NCI-H345 treated with DMSO at 0.1 percent for 48 hours (cell line): ENCODE measurements at regions not wholly inside any gene's neighbourhood (a gene's known extent, or its start where the extent isn't known, plus 50 kb on each side); places are given as distances from the start of the nearest gene placed in this dataset.

Experiments used
- DNase-seq: peaks from one replicate; lab custom pipeline; 2025; ENCODE audit not compliant: unreplicated experiment; lab: John Stamatoyannopoulos, UW

GRCh38 chr10:118537623-118538022 lies 57.8 kb downstream of the PRLHR start:
- DNase-seq: no peak

GRCh38 chr10:118534136-118534535 lies 61.3 kb downstream of the PRLHR start:
- no peak for DNase-seq

GRCh38 chr10:118531105-118531852 lies 64.2 kb downstream of the PRLHR start:
- no peak for DNase-seq

GRCh38 chr10:118528426-118528825 lies 67.0 kb downstream of the PRLHR start:
- DNase-seq: no peak

GRCh38 chr10:118523775-118524174 lies 71.7 kb downstream of the PRLHR start:
- DNase-seq: no peak

GRCh38 chr10:118522791-118523498 lies 72.5 kb downstream of the PRLHR start:
- DNase-seq: no peak

- DNase-seq: no peak
Measured at GRCh38 chr10:118521415-118522117, 73.9 kb downstream of the PRLHR start.

- no peak for DNase-seq
Measured at GRCh38 chr10:118520116-118520742, 75.2 kb downstream of the PRLHR start.

- DNase-seq: no peak
Measured at GRCh38 chr10:118518095-118518494, 77.4 kb downstream of the PRLHR start.

- DNase-seq: no peak
Measured at GRCh38 chr10:118516716-118517115, 78.7 kb downstream of the PRLHR start.

- no peak for DNase-seq
Measured at GRCh38 chr10:118513174-118513573, 82.3 kb downstream of the PRLHR start.

GRCh38 chr10:118511711-118512110 lies 83.7 kb downstream of the PRLHR start:
- no peak for DNase-seq

GRCh38 chr10:118508863-118509262 lies 86.6 kb downstream of the PRLHR start:
- no peak for DNase-seq

- no peak for DNase-seq
Measured at GRCh38 chr10:118508355-118508754, 87.1 kb downstream of the PRLHR start.

GRCh38 chr10:118506671-118507590 lies 88.5 kb downstream of the PRLHR start:
- DNase-seq: no peak

GRCh38 chr10:118505363-118505762 lies 90.1 kb downstream of the PRLHR start:
- no peak for DNase-seq

GRCh38 chr10:118504467-118505205 lies 90.8 kb downstream of the PRLHR start:
- DNase-seq: no peak

GRCh38 chr10:118504044-118504443 lies 91.4 kb downstream of the PRLHR start:
- no peak for DNase-seq

GRCh38 chr10:118503192-118503591 lies 92.3 kb downstream of the PRLHR start:
- DNase-seq: no peak
